ENCODE measurements at regions not wholly inside any gene's neighbourhood (a gene's known extent, or its start where the extent isn't known, plus 50 kb on each side); places are given as distances from the start of the nearest gene placed in this dataset.

GRCh38 chr12:71222436-71222835, 64.6 kb upstream of the TSPAN8 start (continued):
- TF ChIP-seq YY1 (IDR thresholded peaks at IDR 0.05; ENCODE audit: borderline replicate concordance in 1 of 3, control insufficient read depth in 1 of 3, extremely low read depth in 1 of 3, insufficient read depth in 3 of 3, insufficient read length in 1 of 3, insufficient replicate concordance in 2 of 3, low read depth in 1 of 3, low read length in 2 of 3) (no peak), GATA2 (CRISPR knock-in tag; IDR thresholded peaks at IDR 0.05) (no peak)

GRCh38 chr12:71220260-71220659, 62.5 kb upstream of the TSPAN8 start:
- DNase-seq (ENCODE audit: extremely low read depth in 1 of 4, low spot score in 3 of 4): no peak
- H2AFZ ChIP-seq (ENCODE audit: low read depth, low read length): peak overlapping the region; percentile 70

More at GRCh38 chr12:71220260-71220659, 62.5 kb upstream of the TSPAN8 start:
- TF ChIP-seq RAD51 (IDR thresholded peaks at IDR 0.05; ENCODE audit: borderline replicate concordance, low read depth) (no peak), TCF7 (IDR thresholded peaks at IDR 0.05; ENCODE audit: borderline replicate concordance) (no peak), CCAR2 (IDR thresholded peaks at IDR 0.05; ENCODE audit: low read depth, low read length) (no peak)
- intact Hi-C loops (cut with micrococcal nuclease) (no loop called here), in situ Hi-C loops (cut with MboI) (loop anchor here (10.0 kb wide), 1 partner anchor 175 kb away; no protein-coding TSS in a partner anchor)
- CTCF ChIA-PET (ENCODE audit: low intra/inter-chr PET ratio): no interaction called here
- BruUV-seq (replicated peaks): no TSS peak
- no peaks in the 10 kb centered on the region for H3K79me2 ChIP-seq (ENCODE audit: control insufficient read depth, insufficient read depth, low read length)
- H3K27ac ChIP-seq (ENCODE audit: extremely low read depth, low read depth, low read length): no peak overlapping the region
- POLR2A ChIA-PET: no interaction called here
- FAIRE-seq (no peak), ATAC-seq (no peak)
- no peak overlapping the region for H3K4me3 ChIP-seq
- H3K4me2 ChIP-seq (ENCODE audit: insufficient read depth, low read length): no peak overlapping the region
- H3K4me1 ChIP-seq (replicated peaks in 1 of 2; ENCODE audit: control insufficient read depth in 2 of 2, insufficient read depth in 2 of 2, low read length in 2 of 2): peaks cover 0 to 9% of the 10 kb centered on the region in 2 experiments; a peak in 2 of 5 replicates
- 49% methylated on average over 3 of the region's 3 CpGs for WGBS (ENCODE audit: insufficient coverage, low coverage, missing lambda C conversion rate)
- H3K36me3 ChIP-seq (ENCODE audit: control insufficient read depth, insufficient read depth, low read length): no peaks in the 10 kb centered on the region
- no peaks in the 10 kb centered on the region for H3K27me3 ChIP-seq (ENCODE audit: control insufficient read depth in 2 of 2, insufficient read depth in 2 of 2, low read length in 2 of 2)
- no peak overlapping the region for H3K9ac ChIP-seq (ENCODE audit: insufficient read depth in 1 of 2, low read depth in 2 of 2, low read length in 2 of 2)
- no peaks in the 10 kb centered on the region for H4K20me1 ChIP-seq (replicated peaks; ENCODE audit: control insufficient read depth, insufficient read depth, low read length)
- H3K9me3 ChIP-seq (replicated peaks; ENCODE audit: control insufficient read depth, insufficient read depth, low read depth, low read length): no peaks in the 10 kb centered on the region
- H3K9me1 ChIP-seq (ENCODE audit: control insufficient read depth, insufficient read depth, low read length): no peaks in the 10 kb centered on the region
